Medulla oblongata (tissue), 1 donor: ENCODE measurements at regions not wholly inside any gene's neighbourhood (a gene's known extent, or its start where the extent isn't known, plus 50 kb on each side); places are given as distances from the start of the nearest gene placed in this dataset.

Experiments used
- DNase-seq: peaks from one replicate; pipeline ENCODE4 v3.0.0-alpha.2; 2015; ENCODE audit errors: extremely low spot score

DNA sequence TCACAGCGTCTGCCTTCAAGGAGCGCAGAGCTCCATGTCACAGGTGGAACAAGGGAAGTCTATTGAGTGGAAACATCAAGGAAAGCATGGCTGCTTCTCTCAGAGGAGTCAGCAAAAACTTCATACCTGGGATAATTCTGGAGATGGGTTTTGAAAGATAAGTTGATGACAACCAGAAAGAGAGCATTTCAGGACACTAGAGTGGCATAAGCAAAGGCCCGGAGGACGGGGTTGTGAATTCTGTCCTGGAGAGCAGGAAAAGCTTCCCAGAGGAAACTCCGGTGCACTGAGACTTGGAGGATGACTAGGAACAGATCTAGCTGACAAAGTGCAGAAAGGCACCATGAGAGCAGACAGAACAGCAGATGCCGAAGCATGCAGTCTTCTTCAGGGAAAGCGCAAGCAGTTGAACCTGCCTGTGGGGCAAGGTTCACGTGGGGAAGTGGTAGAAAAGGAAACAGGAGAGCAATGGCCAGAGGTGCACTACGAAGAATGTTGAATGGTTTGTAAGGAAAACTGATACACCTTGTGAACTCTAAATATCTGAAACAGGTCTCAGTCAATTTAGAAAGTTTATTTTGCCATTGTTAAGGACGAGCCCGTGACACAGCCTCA is 222.9 kb downstream of the PLPP3 start:
- DNase-seq = no peak

DNA sequence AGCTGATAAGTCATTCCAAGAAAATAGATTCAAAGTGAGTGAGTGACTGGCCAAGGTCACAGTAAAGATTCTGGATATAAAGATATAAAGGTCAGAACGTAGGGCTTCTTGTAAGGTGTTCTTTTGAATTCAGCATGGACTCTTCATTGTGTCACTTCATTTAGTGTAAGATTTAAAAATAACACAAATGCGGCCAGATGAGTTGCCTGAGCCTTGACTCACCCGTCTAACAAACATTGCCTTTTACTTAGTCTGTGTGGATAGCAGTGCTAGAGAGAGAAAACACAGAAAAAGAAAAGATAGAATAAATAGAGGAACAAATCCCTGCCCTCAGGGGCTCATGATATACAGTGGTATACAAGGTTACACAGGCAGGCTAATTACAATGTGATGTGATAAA is 223.4 kb downstream of the PLPP3 start:
- no peak for DNase-seq

DNA sequence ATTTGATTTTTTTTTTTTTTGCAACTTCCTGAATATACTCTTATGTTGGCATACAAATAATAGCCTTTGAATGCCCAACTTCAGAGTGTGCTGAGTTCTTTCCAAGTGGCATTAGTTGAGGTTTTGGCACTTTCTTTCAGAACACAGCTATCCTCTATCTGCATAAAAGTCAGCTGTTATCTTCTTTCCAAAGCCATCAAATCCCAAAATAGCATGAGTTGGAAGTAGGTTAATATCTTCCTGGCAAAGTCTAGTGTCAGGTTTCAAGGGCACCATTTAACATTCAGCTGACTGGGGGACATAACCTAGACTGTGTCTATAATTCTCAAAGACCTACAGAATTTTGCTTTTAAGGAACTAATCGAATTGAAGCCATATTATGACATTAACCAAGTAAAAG is 223.9 kb downstream of the PLPP3 start:
- DNase-seq = peak; percentile 19

DNA sequence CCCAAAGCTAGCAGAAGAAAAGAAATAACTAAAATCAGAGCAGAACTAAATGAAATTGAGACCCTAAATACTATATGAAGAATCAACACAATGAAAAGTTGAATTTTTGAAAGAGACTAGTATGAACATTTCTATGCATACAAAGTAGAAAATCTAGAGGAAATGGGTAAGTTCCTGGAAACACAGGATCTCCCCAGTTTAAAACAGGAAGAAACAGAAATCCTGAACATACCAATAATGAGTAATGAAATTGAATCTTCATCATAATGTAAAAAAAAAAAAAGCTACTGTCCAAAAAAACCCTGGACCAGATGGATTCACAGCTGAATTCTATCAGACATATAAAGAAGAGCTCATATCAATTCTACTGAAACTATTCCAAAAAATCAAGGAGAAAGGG is 233.5 kb downstream of the PLPP3 start:
- no peak for DNase-seq

DNA sequence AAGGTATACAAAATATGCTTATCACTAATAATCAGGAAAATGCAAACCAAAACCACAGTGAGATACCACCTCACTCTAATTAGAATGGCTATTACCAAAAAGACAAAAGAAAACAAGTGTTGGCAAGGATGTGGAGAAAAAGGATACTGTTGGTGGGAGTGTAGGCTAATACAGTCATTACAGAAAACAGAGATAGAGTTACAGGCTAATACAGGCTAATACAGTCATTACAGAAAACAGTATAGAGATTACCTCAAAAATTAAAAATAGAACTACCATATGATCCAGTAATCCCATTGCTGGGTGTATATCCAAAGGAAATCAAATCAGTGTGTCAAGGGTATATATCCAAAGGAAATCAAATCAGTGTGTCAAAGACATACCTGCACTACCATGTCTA is 238.4 kb downstream of the PLPP3 start:
- DNase-seq = no peak

DNA sequence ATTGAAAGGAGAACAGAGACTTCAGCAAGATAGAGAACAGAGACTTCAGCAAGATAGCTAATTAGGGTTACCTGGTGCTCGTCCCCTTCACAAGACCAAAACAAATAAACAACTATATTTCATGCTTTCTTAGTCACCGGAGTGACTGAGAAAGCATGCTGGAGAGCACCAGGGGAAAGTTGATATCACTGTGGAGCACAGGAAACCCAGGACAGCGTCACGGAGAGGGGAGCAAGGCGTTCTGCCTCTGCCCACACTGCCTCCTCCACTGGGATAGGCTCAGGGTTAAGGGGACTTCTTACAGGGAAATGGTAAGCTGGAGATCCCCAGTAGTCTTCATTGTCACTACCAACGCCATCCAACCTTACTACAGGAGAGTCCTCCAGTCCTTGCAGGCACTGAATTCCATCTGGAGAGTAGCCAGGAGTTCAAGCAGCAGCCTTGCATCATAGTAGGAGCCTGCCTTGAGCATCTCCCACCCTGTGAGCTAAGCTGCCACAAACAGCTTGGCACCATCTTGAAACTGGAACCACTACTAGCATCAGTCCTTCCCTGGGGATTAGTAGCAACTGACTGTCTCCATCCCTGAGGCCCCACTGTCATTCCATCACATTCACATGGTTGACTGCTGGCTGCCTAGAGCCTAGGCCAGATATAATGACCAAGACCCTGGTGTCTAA is 239.4 kb downstream of the PLPP3 start:
- no peak for DNase-seq

DNA sequence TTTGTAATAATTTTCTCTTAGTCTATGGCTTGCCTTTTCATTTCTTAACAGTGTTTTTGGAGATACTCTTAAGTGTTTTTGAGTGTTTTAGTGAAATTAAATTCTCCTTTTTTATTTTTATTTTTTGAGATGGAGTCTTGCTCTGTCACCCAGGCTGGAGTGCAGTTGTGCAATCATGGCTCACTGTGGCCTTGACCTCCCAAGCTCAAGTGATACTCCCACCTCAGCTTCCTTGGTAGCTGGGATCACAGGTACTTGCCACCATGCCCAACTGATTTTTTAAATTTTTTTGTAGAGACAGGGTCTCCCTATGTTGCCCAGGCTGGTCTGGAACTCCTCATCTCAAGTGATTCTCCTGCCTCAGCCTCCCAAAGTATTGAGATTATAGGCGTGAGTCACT is 240.3 kb downstream of the PLPP3 start:
- no peak for DNase-seq

DNA sequence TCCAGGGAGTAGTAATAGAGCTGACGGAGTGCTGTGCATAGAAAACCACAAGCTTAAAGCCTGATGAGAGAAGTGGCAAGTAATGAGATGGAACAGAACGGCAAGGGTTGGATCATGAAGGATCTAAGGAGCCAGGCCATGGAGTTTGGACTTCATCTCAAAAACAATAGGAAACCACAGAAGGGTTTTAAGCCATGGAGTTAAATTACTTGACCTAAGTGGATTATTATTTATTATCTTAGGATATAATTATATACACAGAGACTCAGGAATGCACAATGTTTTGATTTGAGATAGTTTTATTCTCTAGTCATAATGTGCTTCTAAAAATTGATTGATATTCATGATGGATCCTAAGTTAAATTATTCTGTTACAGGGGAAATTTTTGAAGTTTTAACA is 242.4 kb downstream of the PLPP3 start:
- no peak for DNase-seq

DNA sequence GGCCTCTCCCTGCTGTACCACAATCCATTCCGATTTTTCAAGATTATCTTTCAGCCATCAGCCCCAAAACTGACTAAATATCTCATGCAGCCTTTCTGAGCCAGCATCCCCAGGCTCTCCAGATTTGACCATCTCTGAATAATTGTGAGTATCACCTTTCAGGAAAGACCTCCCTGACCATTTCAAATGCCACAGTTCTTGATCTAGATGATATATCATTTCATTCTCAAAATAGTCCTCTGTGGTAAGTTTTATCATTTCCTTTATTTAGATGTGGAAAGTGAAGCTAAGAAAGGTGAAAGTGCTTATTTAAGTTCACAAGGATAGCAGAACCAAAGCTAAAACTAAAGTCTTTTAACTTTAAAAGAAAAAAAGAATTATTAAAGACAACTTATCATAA is 244.0 kb downstream of the PLPP3 start:
- DNase-seq = no peak

DNA sequence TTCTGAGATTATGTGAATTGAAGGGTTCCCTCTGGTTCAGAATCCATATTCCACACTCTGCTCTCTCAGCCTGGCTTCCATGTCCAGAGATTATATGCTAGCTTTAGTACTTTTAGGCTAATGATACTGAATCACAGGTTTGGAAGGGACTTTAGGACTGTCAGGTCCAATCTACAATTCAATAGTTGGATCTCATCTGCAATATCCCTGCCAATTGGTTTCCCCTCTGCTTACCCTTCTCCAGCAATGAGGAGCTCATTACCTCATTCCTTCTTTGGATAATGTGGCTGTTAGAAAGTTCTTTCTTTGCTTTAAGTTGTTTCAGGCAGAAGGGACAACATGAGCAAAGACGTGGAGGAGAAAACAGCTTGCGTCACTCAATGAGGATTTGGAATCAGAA is 245.3 kb downstream of the PLPP3 start:
- no peak for DNase-seq

DNA sequence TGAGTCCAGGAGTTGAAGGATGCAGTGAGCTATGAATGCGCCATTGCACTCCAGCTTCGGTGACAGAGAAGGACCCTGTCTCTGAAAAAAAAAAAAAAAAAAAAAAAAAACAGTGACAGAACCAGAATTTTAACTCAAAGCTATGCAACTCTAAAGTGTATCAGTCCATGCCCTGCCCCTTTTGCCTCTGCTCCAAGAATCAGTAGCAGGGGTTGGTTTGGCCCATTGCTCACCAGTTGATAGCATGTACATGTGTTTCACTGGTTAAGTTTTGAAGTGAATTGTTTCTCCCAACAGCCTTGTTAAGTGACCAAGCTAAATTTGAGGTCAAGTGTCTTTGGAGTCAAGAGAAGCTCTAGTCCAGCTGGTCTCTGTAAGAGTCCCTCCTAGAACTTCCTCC is 245.9 kb downstream of the PLPP3 start:
- no peak for DNase-seq

DNA sequence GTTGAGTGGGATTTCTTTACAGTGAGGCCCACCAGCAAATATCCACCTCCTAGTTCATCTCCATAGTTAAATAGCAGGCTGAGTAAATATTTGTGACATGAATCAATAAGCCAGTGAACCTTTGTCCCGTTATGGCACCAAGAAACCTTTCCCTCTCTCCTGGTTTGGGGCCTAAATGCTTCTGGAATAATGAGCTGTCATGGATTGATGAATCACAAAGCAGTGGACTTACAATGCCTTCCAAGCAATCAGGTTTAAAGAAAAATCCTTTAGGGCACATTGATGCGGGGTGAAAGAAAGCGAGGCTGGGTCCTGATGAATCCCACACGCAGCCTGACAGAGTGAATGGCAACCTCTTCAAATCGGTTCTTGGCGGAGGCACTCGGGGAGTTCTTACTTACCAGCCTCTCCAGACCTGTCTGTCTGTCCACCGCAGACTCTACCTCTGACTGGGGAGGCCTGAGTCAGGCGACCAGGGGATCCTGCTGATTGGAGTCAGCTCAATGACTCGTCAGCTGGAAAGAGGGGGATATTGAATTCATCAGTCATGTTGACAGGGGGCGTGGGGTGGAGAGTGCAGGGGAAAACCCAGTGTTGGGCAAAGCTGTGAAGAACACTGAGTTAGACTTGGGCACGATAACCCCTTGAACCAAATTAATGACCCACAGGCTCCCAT is 247.3 kb downstream of the PLPP3 start:
- DNase-seq = no peak

DNA sequence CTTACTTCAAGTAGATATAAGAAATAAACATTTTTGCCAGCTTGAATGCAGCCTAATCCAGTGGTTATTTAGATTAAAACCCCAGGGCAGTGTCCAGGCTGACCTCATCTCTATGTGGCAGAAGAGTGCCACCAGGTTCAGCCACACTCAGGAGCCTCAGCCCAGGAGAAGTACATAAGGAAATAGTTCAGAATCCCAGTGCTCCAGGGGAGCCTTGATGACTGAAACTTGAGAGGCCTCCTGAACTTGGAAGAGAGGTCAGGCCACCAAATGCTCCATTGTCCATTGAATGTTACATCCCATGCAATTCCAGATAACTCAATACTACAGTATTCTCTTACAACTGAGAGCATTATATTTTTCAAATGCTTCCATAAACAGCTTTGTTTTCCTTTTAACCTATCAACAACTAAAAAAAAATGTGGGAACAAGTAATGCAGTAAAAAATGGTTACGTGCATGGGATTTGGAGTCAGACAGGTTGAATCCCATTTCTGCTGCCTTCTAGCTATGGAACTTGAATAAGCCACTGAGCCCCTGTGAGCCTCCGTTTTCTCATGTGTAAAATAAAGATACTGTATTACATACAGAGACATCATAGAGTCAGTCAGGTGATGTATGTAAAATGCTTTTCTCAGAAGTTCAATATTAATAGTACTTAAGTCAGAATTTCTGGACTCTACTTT is 248.0 kb downstream of the PLPP3 start:
- DNase-seq = no peak

DNA sequence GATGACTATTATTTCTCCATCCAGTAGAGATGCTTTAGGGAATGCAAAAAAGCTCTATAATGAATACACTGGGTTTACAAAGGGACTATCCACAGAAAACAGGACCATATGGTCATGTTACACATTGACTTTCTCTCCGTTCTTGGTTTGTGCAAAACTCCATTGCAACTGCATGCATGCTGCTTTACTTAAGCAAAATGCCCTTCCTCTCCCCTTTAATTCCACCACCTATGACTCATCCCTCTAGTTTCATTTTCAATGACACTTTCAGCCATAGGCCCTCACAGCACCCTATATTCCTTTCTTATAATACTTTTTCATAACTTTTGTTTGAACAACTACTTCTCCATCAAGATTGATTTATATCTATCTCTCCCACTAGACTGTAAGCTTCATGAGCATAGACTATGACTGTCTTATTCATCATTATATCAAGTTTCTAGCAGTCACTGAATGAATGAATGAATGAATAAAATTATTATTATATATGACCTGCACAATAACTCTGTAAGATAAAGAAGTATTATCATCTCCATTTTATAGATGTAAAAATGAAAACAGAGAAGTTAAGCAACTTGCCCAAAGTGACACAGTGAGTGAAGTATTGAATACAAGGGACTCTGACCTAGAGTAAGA is 248.9 kb downstream of the PLPP3 start:
- DNase-seq = no peak

DNA sequence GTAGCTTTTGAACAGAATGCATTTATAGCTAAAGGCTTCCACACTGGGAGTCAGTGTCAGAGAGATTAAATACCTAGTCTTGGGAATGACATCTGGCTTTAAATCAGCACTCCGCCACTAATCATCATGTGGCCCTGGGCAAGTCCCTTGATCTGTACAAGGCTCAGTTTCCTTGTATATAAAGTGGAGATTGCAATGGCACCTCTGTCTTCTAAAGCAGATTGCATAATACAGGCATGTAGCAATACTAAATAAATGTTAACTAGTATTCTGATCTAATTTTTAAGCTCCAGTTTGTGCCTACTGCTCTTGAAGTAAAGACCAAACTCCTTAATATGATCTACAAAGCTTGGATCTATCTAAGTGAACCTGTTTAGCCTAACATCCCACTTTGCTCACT is 249.4 kb downstream of the PLPP3 start:
- no peak for DNase-seq

DNA sequence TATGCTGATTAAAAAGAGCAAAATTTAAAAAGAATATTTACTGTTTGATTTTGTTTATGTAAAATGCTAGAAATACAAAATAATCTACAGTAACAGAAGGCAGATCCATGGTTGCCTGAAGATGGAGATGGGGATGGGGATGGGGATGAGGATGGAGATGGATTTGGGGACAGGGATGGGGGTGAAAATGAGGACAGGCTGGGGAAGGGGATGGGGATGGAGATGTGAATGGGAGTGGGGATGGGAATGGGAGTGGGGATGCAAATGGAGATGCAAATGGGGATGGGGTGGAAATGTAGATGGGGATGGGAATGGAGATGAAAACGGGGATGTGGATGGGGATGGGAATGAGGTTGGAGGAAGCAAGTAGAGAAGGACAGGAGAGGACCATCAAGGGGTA is 252.2 kb downstream of the PLPP3 start:
- no peak for DNase-seq

DNA sequence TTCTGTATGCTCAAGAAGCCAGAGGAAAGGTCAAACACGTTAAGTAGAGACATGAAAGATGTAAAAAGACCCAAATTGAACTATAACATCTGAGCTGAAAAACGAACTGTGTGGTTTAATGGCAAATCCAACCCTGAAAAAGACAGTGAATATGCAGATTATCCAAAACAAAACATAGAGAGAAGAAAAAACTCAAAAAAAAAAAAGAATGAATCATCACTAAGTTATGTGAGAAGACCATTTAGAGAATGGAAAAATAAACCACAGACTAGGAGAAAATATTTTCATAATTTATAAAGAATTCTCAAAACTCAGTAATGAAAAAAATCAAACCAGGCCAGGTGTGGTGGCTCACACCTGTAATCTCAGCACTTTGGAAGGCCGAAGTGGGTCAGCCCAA is 253.3 kb downstream of the PLPP3 start:
- DNase-seq = no peak

DNA sequence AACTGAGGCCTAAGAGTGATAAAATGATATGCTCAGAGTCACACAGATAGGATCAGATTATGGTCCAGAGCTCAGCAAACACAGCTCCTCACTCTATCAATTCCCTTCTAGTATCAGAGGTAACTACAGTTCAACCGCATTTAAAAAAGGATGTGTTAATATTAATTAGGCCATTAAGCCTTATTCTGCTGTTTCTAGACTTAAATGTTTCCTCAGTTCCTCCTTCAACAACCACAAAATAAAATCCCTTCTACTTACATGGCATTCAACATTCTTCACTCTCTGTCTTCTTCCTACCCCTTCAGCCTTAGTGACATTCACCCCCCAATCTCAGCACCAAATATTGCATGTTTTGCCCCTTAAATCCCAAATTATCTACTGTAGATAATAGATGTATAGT is 254.9 kb downstream of the PLPP3 start:
- DNase-seq = no peak

DNA sequence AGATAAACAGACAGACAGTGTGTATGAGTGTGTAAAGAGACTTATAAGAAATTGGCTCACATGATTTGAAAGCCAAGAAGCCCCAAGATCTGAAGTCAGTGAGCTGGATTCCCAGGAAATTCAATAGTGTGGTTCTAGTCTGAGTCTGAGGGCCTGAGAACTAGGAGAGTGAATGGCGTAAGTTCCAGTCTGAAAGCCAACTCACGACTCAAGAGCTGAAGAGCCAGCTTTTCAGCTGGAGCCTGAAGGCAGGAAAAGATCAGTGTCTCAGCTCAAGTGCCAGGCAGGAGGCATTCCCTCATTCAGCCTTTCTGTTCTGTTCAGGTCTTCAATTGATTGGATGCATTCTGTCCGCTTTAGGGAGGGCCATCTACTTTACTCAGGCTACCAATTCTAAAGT is 257.2 kb downstream of the PLPP3 start:
- peak; percentile 55 for DNase-seq

DNA sequence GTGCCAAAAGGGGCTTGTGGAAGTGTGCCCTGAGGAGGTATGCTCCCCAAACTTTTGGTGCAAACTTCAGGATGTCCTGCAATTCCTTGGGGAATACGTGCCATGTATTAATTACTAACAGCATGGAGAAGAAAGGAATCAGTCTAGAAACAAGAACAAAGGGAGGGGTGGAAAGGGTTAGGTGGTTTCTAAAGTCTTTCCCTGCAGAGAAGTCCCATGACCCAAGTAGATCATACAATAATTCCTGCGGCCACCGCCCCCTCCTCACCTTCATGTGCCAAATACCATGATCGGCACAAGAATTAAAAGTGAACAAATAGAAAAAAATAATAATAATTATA is 258.2 kb downstream of the PLPP3 start:
- DNase-seq = no peak

DNA sequence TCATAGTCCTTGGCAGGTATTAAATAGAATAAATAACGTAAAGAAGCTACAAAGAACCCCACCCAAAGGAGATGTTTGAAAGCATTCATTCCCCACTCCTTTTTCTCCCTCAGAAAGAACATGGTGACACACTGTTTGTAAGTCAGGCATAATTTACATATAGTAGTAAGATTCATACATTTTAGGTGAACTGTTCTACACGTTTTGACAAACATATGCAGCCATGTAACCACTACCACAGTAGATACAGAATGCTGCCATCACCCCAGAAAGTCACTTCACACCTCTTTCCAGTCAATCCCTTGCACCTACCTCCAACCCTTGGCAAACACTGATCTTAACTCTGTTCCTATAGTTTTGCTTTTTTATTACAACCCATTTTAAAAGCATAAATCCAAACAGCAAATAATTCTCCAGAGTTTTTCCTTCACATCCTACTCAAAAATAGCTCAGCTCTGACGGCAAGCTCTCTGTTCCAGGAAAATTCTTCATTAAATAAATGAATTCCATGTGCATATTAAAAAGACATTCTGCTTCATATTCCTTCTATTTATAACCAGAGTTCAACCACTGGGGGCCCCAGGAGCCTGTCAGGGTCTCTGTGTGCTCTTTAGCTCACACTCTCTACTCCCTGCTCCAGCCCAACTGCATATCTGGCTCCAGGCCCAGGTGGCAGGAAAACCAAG is 258.8 kb downstream of the PLPP3 start:
- DNase-seq = no peak

DNA sequence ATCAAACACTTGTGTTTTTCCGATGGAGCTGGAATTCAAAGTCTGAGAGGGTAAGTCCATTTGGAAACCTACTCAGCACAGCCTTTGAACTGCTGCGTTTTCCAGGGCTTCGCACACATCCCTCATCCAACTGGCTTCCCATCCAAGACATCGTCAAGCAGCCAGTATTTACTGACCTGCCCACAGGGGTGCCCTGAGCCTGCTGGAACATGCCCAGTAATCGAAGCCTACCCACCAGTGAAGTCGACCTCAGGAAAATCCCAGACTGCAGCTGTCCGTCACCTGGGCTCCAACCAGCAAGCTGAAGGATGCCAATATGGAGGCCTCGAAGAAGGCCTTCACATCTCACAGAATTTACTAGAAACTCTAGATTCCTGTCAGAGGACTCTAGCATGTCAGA is 261.6 kb downstream of the PLPP3 start:
- no peak for DNase-seq
